ENCODE measurements at regions not wholly inside any gene's neighbourhood (a gene's known extent, or its start where the extent isn't known, plus 50 kb on each side); places are given as distances from the start of the nearest gene placed in this dataset.

DNA sequence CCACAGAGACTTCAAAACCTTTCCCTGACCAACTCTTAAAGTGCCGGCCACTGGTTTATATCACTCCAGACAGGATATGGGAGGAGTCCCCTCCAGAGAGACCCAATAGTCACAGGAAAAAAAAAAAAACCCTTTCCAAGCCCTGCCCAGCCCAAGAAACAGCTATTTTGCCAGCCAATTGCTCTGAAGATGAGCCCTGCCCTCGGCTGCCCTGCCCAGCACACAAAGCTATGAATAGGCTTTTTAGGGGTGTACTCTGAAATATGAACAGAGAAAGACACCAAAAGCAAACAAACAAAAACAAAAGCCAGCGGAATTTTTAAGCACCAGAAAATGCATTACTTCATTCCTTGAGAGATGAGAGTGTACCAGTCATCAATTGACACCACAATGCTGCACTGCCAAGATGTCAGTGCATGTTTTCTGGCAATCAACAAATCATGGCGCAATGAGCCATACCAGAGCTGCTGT, 275.1 kb downstream of the C6orf118 start:
- H3K4me3 ChIP-seq (ENCODE audit: control insufficient read depth, low read depth, low read length): no peak overlapping the region
- TF ChIP-seq, protein P1, sequence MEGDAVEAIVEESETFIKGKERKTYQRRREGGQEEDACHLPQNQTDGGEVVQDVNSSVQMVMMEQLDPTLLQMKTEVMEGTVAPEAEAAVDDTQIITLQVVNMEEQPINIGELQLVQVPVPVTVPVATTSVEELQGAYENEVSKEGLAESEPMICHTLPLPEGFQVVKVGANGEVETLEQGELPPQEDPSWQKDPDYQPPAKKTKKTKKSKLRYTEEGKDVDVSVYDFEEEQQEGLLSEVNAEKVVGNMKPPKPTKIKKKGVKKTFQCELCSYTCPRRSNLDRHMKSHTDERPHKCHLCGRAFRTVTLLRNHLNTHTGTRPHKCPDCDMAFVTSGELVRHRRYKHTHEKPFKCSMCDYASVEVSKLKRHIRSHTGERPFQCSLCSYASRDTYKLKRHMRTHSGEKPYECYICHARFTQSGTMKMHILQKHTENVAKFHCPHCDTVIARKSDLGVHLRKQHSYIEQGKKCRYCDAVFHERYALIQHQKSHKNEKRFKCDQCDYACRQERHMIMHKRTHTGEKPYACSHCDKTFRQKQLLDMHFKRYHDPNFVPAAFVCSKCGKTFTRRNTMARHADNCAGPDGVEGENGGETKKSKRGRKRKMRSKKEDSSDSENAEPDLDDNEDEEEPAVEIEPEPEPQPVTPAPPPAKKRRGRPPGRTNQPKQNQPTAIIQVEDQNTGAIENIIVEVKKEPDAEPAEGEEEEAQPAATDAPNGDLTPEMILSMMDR (IDR thresholded peaks at IDR 0.05; ENCODE audit: control insufficient read depth, insufficient read depth, low read depth, low read length, missing control alignments): no peak
- no peak for DNase-seq (ENCODE audit: low read depth)

DNA sequence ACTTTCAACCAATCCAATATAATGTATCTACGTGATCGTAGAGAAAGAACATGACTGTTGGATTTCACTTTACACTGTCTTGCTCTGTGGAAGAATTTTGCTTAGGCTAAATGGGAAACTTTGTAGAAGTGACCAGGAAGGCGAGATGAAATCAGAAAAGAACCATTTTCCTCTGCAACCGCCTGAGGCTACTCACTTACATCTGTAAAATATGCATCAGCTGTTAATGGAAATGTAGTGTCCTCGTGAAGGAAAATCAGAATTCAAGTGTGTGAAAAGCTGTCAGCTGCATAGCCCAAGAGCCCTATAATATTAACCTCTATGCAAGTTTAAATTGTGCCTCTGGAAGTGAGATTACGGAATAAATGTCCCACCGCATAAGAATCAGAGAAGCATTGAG, 277.9 kb downstream of the C6orf118 start:
- DNase-seq (ENCODE audit: low read depth): no peak
- TF ChIP-seq, protein P1 (IDR thresholded peaks at IDR 0.05; ENCODE audit: control insufficient read depth, insufficient read depth, low read depth, low read length, missing control alignments): no peak
- H3K4me3 ChIP-seq (ENCODE audit: control insufficient read depth, low read depth, low read length): no peak overlapping the region

DNA sequence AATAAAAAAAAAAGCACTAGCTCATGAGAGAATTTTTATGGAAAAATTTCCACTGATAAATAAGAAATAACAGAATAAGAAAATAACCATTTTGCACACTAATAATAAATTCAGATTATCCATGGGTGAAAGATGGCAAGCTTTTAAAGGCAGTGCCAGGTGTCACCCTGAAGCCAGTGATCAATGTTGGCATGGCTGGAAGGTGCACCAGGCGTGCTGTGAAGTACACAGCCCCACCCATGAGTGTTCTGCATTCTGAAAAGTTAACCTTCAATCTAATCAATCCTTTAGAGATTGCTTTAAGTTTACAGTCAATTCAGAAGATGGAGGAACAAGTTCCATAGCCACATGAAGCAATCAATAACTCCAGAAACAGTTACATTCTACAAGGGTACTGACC, 284.4 kb downstream of the C6orf118 start:
- no peak overlapping the region for H3K4me3 ChIP-seq (ENCODE audit: control insufficient read depth, low read depth, low read length)
- DNase-seq (ENCODE audit: low read depth): no peak
- TF ChIP-seq, protein P1 (IDR thresholded peaks at IDR 0.05; ENCODE audit: control insufficient read depth, insufficient read depth, low read depth, low read length, missing control alignments): no peak

DNA sequence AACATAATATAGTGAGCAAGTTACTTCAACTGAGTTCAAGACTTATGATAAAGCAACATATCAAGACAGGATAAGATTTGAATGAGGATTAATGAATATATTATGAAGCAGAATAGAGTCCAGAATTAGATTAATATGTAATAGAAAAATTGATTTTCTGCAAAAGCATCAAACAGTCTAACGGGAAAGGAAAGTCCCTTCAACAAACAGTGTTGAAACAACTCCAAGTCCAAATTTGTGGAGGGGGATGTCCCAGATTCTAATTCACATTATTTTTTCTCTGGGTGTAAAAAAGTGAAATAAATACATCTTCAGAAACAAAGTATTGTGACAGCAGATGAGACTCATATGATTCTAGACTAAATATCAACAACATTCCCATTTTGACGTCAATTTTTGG, 289.7 kb downstream of the C6orf118 start:
- no peak overlapping the region for H3K4me3 ChIP-seq (ENCODE audit: control insufficient read depth, low read depth, low read length)
- DNase-seq (ENCODE audit: low read depth): no peak
- TF ChIP-seq, protein P1 (IDR thresholded peaks at IDR 0.05; ENCODE audit: control insufficient read depth, insufficient read depth, low read depth, low read length, missing control alignments): no peak

DNA sequence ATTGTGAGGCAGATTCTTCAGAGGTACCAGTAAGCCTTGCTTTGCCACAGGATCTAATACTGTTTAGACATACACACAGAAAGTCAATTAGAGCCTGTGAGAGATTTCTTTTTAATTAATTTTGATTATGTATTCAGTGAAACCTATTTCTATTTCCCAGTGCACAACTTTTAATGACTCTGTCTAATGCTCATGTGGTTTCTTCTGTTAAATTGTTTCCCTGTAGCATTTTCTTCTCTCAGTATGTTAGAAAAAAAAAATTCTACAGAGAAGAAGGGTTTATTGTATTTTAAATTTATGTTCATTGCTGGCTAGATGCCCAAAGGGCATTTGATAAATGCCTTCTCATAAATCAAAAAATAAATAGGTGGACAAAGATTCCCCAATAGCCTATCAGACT, 293.7 kb downstream of the C6orf118 start:
- TF ChIP-seq, protein P1 (IDR thresholded peaks at IDR 0.05; ENCODE audit: control insufficient read depth, insufficient read depth, low read depth, low read length, missing control alignments): no peak
- no peak overlapping the region for H3K4me3 ChIP-seq (ENCODE audit: control insufficient read depth, low read depth, low read length)
- no peak for DNase-seq (ENCODE audit: low read depth)

DNA sequence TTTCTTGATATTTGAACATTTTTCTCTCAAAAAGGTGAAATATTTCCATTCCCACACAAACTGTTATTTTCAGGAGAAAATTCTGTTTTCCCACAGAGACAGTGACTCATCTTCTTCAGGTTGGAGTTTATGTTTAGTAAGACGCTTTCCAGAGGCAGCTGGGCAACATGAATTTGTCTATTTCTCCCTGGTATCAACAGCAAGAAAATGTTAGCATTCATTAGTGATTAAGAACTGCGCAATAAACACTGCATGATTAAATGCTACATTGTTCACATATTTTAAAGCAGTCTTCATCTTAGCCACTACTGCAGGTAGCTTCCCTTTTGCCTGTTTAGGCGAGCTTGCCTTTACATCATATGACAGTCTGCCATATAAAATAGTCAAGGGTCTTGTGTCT, 295.7 kb downstream of the C6orf118 start:
- TF ChIP-seq, protein P1 (IDR thresholded peaks at IDR 0.05; ENCODE audit: control insufficient read depth, insufficient read depth, low read depth, low read length, missing control alignments): no peak
- no peak for DNase-seq (ENCODE audit: low read depth)

DNA sequence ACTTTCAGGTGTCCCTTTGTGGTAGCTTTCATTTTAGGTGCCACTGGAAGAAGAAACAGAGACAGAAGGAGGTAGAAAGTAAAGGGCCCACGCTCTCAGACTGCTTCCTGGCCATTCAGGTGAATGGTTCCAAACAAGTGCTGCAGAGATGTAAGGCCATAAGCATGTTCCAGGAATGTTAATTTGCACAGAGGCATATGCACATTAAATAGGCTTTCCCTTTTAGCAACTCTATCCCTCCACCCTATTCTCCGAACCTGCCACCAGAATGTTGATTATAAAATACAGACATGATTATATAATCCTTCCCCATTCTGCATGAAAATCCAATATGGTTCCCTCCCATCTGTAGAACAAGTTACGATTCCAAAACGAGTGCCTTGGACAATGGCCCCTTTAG, 297.2 kb downstream of the C6orf118 start:
- no peak overlapping the region for H3K4me3 ChIP-seq (ENCODE audit: control insufficient read depth, low read depth, low read length)
- TF ChIP-seq, protein P1 (IDR thresholded peaks at IDR 0.05; ENCODE audit: control insufficient read depth, insufficient read depth, low read depth, low read length, missing control alignments): no peak
- DNase-seq (ENCODE audit: low read depth): no peak

More for the DNA sequence above, 295.7 kb downstream of the C6orf118 start:
- H3K4me3 ChIP-seq (ENCODE audit: control insufficient read depth, low read depth, low read length): no peak overlapping the region

Data from AG09309 (cell line).